Testis (tissue), 2 donors: ENCODE measurements at regions not wholly inside any gene's neighbourhood (a gene's known extent, or its start where the extent isn't known, plus 50 kb on each side); places are given as distances from the start of the nearest gene placed in this dataset.

Experiments used
- DNase-seq: peaks from one replicate; pipeline ENCODE4 v3.0.0-alpha.2; 2019
- H3K27ac ChIP-seq, 2 donors: fragments of 200-600 bp; sonication (generic); one replicate each; pipeline ENCODE4 v1.5.1; 2019
- H3K27me3 ChIP-seq: fragments of 200-600 bp; sonication (generic); one replicate; pipeline ENCODE4 v1.5.1; 2019
- H3K36me3 ChIP-seq: fragments of 200-600 bp; sonication (generic); one replicate; pipeline ENCODE4 v1.5.1; 2017; ENCODE audit warnings: low read depth; ENCODE audit errors: missing control alignments
- H3K4me1 ChIP-seq: fragments of 200-600 bp; sonication (generic); one replicate; pipeline ENCODE4 v1.5.1; 2019
- H3K4me3 ChIP-seq, 2 donors: fragments of 200-600 bp; sonication (generic); one replicate each; pipeline ENCODE4 v1.5.1; 2017 to 2019
- H3K9me3 ChIP-seq: fragments of 200-600 bp; sonication (generic); one replicate; pipeline ENCODE4 v1.5.1; 2017
- POLR2A ChIP-seq: fragments of 450-650 bp; IDR thresholded peaks from one replicate; pipeline ENCODE4 v1.6.1; 2017; ENCODE audit warnings: antibody characterized with exemption, mild to moderate bottlenecking, moderate library complexity
- WGBS, 2 donors: methylation state at CpG; one replicate each; pipeline ENCODE4 v1.1.5; 2018; 5-methylcytosine and 5-hydroxymethylcytosine counted together
- intact Hi-C: fragments of 100-400 bp; cut with DNase I; formaldehyde crosslinking; loops from one replicate; pipeline ENCODE4 v1.15.1; 2023; ENCODE audit warnings: low total_unique reads
- TF ChIP-seq, protein P1 (sequence below), 3 experiments: fragments of 450-650 bp in 2 of 3; fragments of 200-600 bp in 1 of 3; sonication (generic) in 1 of 3; IDR thresholded peaks; one replicate each; pipeline ENCODE4 v1.5.1; 2016 to 2019; ENCODE audit warnings: antibody characterized with exemption in 3 of 3, mild to moderate bottlenecking in 2 of 3, moderate library complexity in 1 of 3

GRCh38 chr6:169064194-169064593, 189.5 kb downstream of the THBS2 start:
- intact Hi-C loops, result no loop called here
- H3K4me1 ChIP-seq, result no peaks in the 10 kb centered on the region
- H3K27me3 ChIP-seq, result no peaks in the 10 kb centered on the region
- no peak overlapping the region for H3K4me3 ChIP-seq
- no peaks in the 10 kb centered on the region for H3K9me3 ChIP-seq
- WGBS, 2 donors, result 60 to 61% methylated on average over 7 of the region's 7 CpGs
- no peak for DNase-seq
- TF ChIP-seq, protein P1, sequence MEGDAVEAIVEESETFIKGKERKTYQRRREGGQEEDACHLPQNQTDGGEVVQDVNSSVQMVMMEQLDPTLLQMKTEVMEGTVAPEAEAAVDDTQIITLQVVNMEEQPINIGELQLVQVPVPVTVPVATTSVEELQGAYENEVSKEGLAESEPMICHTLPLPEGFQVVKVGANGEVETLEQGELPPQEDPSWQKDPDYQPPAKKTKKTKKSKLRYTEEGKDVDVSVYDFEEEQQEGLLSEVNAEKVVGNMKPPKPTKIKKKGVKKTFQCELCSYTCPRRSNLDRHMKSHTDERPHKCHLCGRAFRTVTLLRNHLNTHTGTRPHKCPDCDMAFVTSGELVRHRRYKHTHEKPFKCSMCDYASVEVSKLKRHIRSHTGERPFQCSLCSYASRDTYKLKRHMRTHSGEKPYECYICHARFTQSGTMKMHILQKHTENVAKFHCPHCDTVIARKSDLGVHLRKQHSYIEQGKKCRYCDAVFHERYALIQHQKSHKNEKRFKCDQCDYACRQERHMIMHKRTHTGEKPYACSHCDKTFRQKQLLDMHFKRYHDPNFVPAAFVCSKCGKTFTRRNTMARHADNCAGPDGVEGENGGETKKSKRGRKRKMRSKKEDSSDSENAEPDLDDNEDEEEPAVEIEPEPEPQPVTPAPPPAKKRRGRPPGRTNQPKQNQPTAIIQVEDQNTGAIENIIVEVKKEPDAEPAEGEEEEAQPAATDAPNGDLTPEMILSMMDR (IDR thresholded peaks at IDR 0.05), result no peak
- no peak for TF ChIP-seq POLR2A
- H3K27ac ChIP-seq, result no peak overlapping the region
- H3K36me3 ChIP-seq, result no peaks in the 10 kb centered on the region

DNA sequence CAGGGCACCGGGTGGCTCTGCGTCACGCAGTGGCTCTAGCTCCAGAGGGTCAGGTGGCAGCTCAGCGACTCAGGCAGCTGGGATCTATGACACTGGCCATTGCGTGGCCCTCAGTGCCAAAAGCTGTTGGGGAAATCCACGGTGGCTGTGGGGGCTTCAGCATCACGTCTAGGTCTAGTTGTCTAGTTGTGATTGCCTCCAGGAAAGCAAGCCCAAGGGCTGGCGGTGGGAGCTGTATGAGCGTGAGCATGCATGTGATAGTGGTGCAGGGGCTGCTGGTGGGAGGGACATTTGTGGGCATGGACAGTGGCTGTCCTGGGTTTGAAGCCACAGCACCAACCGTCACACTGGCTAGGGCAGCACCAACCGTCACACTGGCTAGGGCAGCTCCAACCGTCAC, 191.4 kb downstream of the THBS2 start:
- no peak for DNase-seq
- Histone ChIP-seq H3K27me3 (no peaks in the 10 kb centered on the region), H3K9me3 (no peaks in the 10 kb centered on the region), H3K4me1 (no peaks in the 10 kb centered on the region), H3K27ac (no peak overlapping the region), H3K4me3 (no peak overlapping the region), H3K36me3 (no peaks in the 10 kb centered on the region)
- TF ChIP-seq, protein P1 (IDR thresholded peaks at IDR 0.05), result no peak
- no peak for TF ChIP-seq POLR2A
- 90 to 97% methylated on average over 2 to 12 of the region's 12 CpGs for WGBS, 2 donors
- intact Hi-C loops, result no loop called here

- Histone ChIP-seq H3K4me1 (no peaks in the 10 kb centered on the region), H3K27ac (no peak overlapping the region), H3K36me3 (no peaks in the 10 kb centered on the region), H3K9me3 (no peaks in the 10 kb centered on the region), H3K4me3 (no peak overlapping the region), H3K27me3 (no peaks in the 10 kb centered on the region)
- TF ChIP-seq, protein P1 (IDR thresholded peaks at IDR 0.05), result no peak
- no peak for TF ChIP-seq POLR2A
- 85 to 88% methylated on average over 12 of the region's 12 CpGs for WGBS, 2 donors
- no peak for DNase-seq
- intact Hi-C loops, result no loop called here
These were observed 195.0 kb downstream of the THBS2 start for GRCh38 chr6:169058634-169059033.

DNA sequence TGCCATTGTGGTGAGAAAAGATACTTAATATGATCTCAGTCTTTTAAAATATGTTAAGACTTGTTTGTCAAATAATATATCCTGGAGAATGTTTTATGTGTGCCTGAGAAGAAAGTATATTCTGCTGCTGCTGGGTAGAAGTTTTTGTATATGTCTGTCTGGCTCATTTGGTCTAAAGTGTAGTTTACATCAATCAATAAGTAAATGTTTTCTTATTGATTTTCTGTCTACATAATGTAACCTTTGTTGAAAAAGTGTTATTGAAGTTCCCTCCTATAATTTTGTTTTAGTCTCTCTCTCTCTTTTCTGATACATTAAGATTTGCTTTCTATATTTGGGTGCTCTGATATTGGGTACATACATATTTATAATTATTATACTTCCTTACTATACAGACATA, 201.2 kb downstream of the THBS2 start:
- Histone ChIP-seq H3K36me3 (no peaks in the 10 kb centered on the region), H3K4me1 (no peaks in the 10 kb centered on the region), H3K27ac (no peak overlapping the region), H3K27me3 (no peaks in the 10 kb centered on the region), H3K4me3 (no peak overlapping the region), H3K9me3 (no peaks in the 10 kb centered on the region)
- no peak for TF ChIP-seq POLR2A
- TF ChIP-seq, protein P1 (IDR thresholded peaks at IDR 0.05), result no peak
- intact Hi-C loops, result no loop called here
- no peak for DNase-seq

DNA sequence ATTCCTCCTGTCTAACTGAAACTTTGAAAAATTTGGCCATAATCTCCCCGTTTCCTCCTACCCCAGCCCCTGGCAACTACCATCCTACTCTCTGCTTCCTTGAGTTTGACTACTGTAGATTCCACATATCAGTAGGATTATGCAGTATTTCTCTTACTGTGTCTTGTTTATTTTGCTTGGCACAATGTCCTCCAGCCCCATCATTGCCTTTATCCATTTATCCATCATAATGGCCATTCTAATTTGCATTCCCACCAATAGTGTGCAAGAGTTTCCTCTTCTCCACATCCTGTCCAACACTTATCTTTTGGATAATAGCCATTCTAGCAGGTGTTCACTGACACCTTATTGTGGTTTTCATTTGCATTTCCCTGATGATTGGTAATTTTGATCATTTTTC, 202.3 kb downstream of the THBS2 start:
- H3K27ac ChIP-seq, result no peak overlapping the region
- H3K4me1 ChIP-seq, result no peaks in the 10 kb centered on the region
- TF ChIP-seq POLR2A, result no peak
- TF ChIP-seq, protein P1 (IDR thresholded peaks at IDR 0.05), result no peak
- 94 to 95% methylated on average over 1 of the region's 1 CpG for WGBS, 2 donors
- intact Hi-C loops, result no loop called here
- H3K9me3 ChIP-seq, result no peaks in the 10 kb centered on the region
- DNase-seq, result no peak
- no peak overlapping the region for H3K4me3 ChIP-seq
- H3K36me3 ChIP-seq, result no peaks in the 10 kb centered on the region
- no peaks in the 10 kb centered on the region for H3K27me3 ChIP-seq
